Erythroblast (primary cell): ENCODE measurements at regions not wholly inside any gene's neighbourhood (a gene's known extent, or its start where the extent isn't known, plus 50 kb on each side); places are given as distances from the start of the nearest gene placed in this dataset.

ENCODE experiments used
- GATA1 ChIP-seq: IDR thresholded peaks from 2 replicates; pipeline ENCODE4 v1.6.1; 2011; ENCODE audit warnings: low read depth, mild to moderate bottlenecking, control low read depth, low read length, moderate library complexity
- POLR2A ChIP-seq: IDR thresholded peaks from 2 replicates; pipeline ENCODE4 v1.6.1; 2011; ENCODE audit warnings: mild to moderate bottlenecking, low read length

DNA sequence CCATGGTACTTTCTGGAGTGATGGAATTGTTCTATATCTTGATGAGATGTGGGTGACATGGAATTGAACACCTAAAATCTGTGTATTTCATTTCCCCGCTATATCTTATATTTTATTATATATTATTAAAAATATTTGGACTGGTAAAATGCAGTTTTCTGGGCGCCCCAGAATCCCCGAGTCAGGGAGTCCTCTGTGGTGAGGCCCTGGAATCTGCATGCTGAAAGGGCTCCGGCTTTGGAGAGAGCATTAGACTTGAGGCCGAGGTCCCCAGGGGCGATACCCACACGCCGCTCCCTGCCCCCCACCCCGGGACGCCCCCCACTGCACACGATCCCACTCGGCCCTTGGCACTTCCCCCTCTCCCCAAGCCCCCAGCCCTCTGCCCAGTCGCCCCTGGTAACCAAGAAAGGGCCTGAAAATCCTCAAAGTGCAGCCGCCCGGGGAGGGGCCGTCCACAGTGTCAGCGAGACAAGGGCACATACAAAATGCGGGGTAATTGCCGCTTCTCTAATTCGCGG, 126.0 kb downstream of the ZFP36L2 start:
- TF ChIP-seq POLR2A (no peak), GATA1 (no peak)
